ENCODE measurements at regions not wholly inside any gene's neighbourhood (a gene's known extent, or its start where the extent isn't known, plus 50 kb on each side); places are given as distances from the start of the nearest gene placed in this dataset.

DNA sequence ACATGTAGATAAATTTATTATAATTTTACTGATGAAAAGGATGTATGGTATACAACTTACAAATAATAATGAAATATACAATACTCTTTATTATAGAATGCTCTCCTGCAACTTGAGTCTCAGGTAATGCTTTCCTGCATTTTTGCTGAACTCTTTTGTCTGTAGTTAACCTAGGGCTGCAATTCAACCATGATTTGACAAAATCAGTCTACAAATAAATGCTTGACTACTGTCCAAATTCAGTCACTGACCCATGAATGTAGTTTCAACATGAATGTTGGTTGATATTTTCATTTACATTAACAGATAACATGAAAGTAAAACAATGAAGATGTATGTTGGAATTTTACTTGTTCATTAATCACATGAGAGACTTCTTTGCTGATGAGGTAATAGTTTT lies 320.9 kb downstream of the ZSWIM6 start (continued):
- TF ChIP-seq TAF1 (IDR thresholded peaks at IDR 0.05; ENCODE audit: low read depth, low read length) (no peak), RBBP5 (IDR thresholded peaks at IDR 0.05; ENCODE audit: borderline replicate concordance, low read depth, low read length) (no peak), HDAC6 (IDR thresholded peaks at IDR 0.05; ENCODE audit: low read depth, low read length) (no peak), TBP (IDR thresholded peaks at IDR 0.05; ENCODE audit: low read depth, low read length) (no peak), SIRT6 (IDR thresholded peaks at IDR 0.05; ENCODE audit: low read length) (no peak), TEAD4 (IDR thresholded peaks at IDR 0.05; ENCODE audit: low read depth, low read length) (no peak), RAD21 (IDR thresholded peaks at IDR 0.05 in 1 of 2, conservative IDR thresholded peaks at IDR 0.05 in 1 of 2; ENCODE audit: low read depth in 2 of 2, low read length in 2 of 2) (no peak), KDM5A (IDR thresholded peaks at IDR 0.05; ENCODE audit: low read length) (no peak), PHF8 (conservative IDR thresholded peaks at IDR 0.05; ENCODE audit: low read depth, low read length) (no peak), SP4 (IDR thresholded peaks at IDR 0.05; ENCODE audit: low read length) (no peak), SP2 (IDR thresholded peaks at IDR 0.05; ENCODE audit: low read length) (no peak), KDM1A (IDR thresholded peaks at IDR 0.05; ENCODE audit: borderline replicate concordance, low read length) (no peak), RXRA (IDR thresholded peaks at IDR 0.05; ENCODE audit: insufficient read depth, low read depth, low read length) (no peak), SAP30 (IDR thresholded peaks at IDR 0.05; ENCODE audit: insufficient read depth, insufficient replicate concordance, low read length) (no peak), EZH2 (IDR thresholded peaks at IDR 0.05; ENCODE audit: low read depth, low read length, severe bottlenecking) (no peak)
- TF ChIP-seq, protein P1, sequence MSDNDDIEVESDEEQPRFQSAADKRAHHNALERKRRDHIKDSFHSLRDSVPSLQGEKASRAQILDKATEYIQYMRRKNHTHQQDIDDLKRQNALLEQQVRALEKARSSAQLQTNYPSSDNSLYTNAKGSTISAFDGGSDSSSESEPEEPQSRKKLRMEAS (IDR thresholded peaks at IDR 0.05): no peak
